Keratinocyte (primary cell): ENCODE measurements at regions not wholly inside any gene's neighbourhood (a gene's known extent, or its start where the extent isn't known, plus 50 kb on each side); places are given as distances from the start of the nearest gene placed in this dataset.
"Not testable (repeated sequence)": the region's sequence is repeated elsewhere in the genome, so short reads cannot be mapped to it uniquely, and the experiment has no call there.

ENCODE experiments used
- DNase-seq: peaks from one replicate; pipeline ENCODE4 v3.0.0-alpha.2; 2011; ENCODE audit warnings: low read depth, missing footprints, low spot score
- FAIRE-seq: peaks from 2 replicates; lab custom pipeline; 2011; peaks lifted over from hg19 to GRCh38; lab: Jason Lieb, UNC
- H2AFZ ChIP-seq: 2 replicates; pipeline ENCODE4 v1.6.0; 2012; ENCODE audit warnings: low read length, control low read depth, inconsistent platforms; ENCODE audit not compliant: control insufficient read depth
- H3K27ac ChIP-seq: 2 replicates; pipeline ENCODE4 v1.5.1; 2011; ENCODE audit warnings: low read length; ENCODE audit not compliant: control insufficient read depth, insufficient read depth
- H3K27me3 ChIP-seq: 3 replicates; pipeline ENCODE4 v1.6.0; 2011; ENCODE audit warnings: low read length; ENCODE audit not compliant: control insufficient read depth, insufficient read depth; ENCODE audit errors: extremely low read depth
- H3K36me3 ChIP-seq, 2 experiments: 2 replicates in 1 of 2; 3 replicates in 1 of 2; pipeline ENCODE4 v1.5.1; 2011; ENCODE audit warnings: low read length in 2 of 2, mild to moderate bottlenecking in 1 of 2; ENCODE audit not compliant: control insufficient read depth in 2 of 2, insufficient read depth in 2 of 2; ENCODE audit errors: extremely low read depth in 1 of 2
- H3K4me1 ChIP-seq: 3 replicates; pipeline ENCODE4 v1.5.1; 2011; ENCODE audit warnings: low read length; ENCODE audit not compliant: control insufficient read depth, insufficient read depth; ENCODE audit errors: extremely low read depth
- H3K4me2 ChIP-seq: 3 replicates; pipeline ENCODE4 v1.6.0; 2011; ENCODE audit warnings: low read depth, low read length; ENCODE audit not compliant: control insufficient read depth, insufficient read depth; ENCODE audit errors: extremely low read depth
- H3K4me3 ChIP-seq, 3 experiments: fragments of 200-600 bp in 1 of 3; sonication (generic) in 1 of 3; 2 replicates in 2 of 3; 3 replicates in 1 of 3; pipeline ENCODE4 v1.5.1; 2011 to 2016; ENCODE audit warnings: low read length in 3 of 3, mild to moderate bottlenecking in 3 of 3, control low read depth in 2 of 3, inconsistent platforms in 1 of 3, low read depth in 1 of 3, mixed read lengths in 1 of 3, mixed run types in 1 of 3, moderate library complexity in 1 of 3; ENCODE audit not compliant: control insufficient read depth in 2 of 3, insufficient read depth in 2 of 3; ENCODE audit errors: extremely low read depth in 1 of 3
- H3K79me2 ChIP-seq: 2 replicates; pipeline ENCODE4 v1.6.0; 2012; ENCODE audit warnings: low read length; ENCODE audit not compliant: control insufficient read depth, insufficient read depth
- H3K9ac ChIP-seq: 3 replicates; pipeline ENCODE4 v1.6.0; 2011; ENCODE audit warnings: low read length; ENCODE audit not compliant: control insufficient read depth, insufficient read depth; ENCODE audit errors: extremely low read depth
- H3K9me1 ChIP-seq: 3 replicates; pipeline ENCODE4 v1.6.0; 2011; ENCODE audit warnings: low read length; ENCODE audit not compliant: control insufficient read depth, insufficient read depth; ENCODE audit errors: extremely low read depth
- H3K9me3 ChIP-seq: 2 replicates; pipeline ENCODE4 v1.5.1; 2012; ENCODE audit warnings: low read depth, low read length; ENCODE audit not compliant: control insufficient read depth
- H4K20me1 ChIP-seq: 3 replicates; pipeline ENCODE4 v1.6.0; 2011; ENCODE audit warnings: low read length; ENCODE audit not compliant: control insufficient read depth, insufficient read depth; ENCODE audit errors: extremely low read depth
- CTCF ChIP-seq, 3 experiments: IDR thresholded peaks in 1 of 3; conservative IDR thresholded peaks in 1 of 3; optimal IDR thresholded peaks in 1 of 3; 2 replicates in 2 of 3; 3 replicates in 1 of 3; pipeline versions ENCODE3 to v1.5.1; 2011; ENCODE audit warnings: low read length in 3 of 3, mild to moderate bottlenecking in 3 of 3, moderate library complexity in 2 of 3, control low read depth in 1 of 3, inconsistent platforms in 1 of 3; ENCODE audit not compliant: insufficient read depth in 2 of 3; ENCODE audit errors: extremely low read depth in 1 of 3
- EZH2 ChIP-seq: IDR thresholded peaks from one replicate; pipeline ENCODE4 v1.6.1; 2012; ENCODE audit warnings: inconsistent platforms, mild to moderate bottlenecking, low read length, moderate library complexity
- dilution Hi-C: fragments of 300-500 bp; cut with MboI; formaldehyde crosslinking; loops from one replicate; pipeline ENCODE4 v1.7.0; 2020; ENCODE audit warnings: low sequenced_read_pairs; ENCODE audit not compliant: extremely low pct_ligation_motif_present

DNA sequence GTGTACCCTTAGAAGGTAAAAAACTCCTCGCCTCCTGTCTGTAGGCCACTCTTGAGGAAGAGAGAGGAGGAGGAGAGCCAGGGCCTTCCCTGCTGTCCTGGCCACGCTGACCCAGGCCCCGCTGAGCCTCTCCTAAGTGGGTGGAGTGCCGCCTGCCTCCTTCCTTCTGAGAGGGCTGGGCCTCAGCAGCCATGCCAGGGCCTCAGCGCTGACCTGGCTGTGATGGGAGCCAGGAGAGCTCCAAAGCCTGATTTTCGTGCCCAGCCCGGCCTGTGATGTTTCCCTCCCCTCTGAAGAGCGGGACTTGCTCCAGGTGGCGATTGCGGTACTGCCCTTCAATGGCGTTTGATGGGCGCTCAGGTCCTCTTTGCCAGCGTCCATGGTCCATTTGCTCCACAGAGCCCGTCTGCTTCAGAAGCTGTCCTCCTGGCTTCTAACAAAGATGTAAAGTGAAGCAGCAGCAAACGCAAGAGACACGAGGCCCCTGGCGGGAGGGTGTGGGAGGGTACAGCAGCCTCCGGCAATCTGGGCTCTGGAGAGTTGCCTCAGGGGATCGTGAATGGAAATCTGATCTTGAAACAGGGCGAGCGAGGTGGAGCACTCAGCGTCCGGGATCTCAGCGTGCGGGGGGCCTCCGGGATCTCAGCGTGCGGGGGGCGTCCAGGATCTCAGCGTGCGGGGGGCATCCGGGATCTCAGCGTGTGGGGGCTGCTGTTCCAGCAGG, 93.5 kb downstream of the NPIPB11 start:
- Histone ChIP-seq H3K4me3 (no peak overlapping the region), H3K27ac (no peak overlapping the region), H3K4me1 (no peaks in the 10 kb centered on the region), H3K36me3 (no peaks in the 10 kb centered on the region), H2AFZ (no peak overlapping the region), H3K4me2 (no peak overlapping the region), H3K9ac (no peak overlapping the region), H3K79me2 (no peaks in the 10 kb centered on the region), H3K9me3 (no peaks in the 10 kb centered on the region), H4K20me1 (no peaks in the 10 kb centered on the region), H3K27me3 (no peaks in the 10 kb centered on the region), H3K9me1 (no peaks in the 10 kb centered on the region)
- DNase-seq: no peak
- dilution Hi-C loops: no loop called here
- FAIRE-seq: no peak
- TF ChIP-seq CTCF (optimal IDR thresholded peaks at IDR 0.05 in 1 of 3, IDR thresholded peaks at IDR 0.05 in 1 of 3, conservative IDR thresholded peaks at IDR 0.05 in 1 of 3; ENCODE audit: extremely low read depth in 1 of 3, insufficient read depth in 2 of 3, low read length in 3 of 3) (no peak), EZH2 (no peak)

- FAIRE-seq: not testable (repeated sequence)
Observed at GRCh38 chr16:29312345-29312675, 94.2 kb downstream of the NPIPB11 start.

More at GRCh38 chr16:29312345-29312675, 94.2 kb downstream of the NPIPB11 start:
- H3K4me2 ChIP-seq, H3K4me3 ChIP-seq, dilution Hi-C loops, DNase-seq, H2AFZ ChIP-seq, H3K9me1 ChIP-seq, H3K79me2 ChIP-seq, H3K9me3 ChIP-seq, H3K9ac ChIP-seq, H3K27me3 ChIP-seq, H4K20me1 ChIP-seq, H3K4me1 ChIP-seq, H3K27ac ChIP-seq, H3K36me3 ChIP-seq: not testable (repeated sequence)
